ENCODE measurements at regions not wholly inside any gene's neighbourhood (a gene's known extent, or its start where the extent isn't known, plus 50 kb on each side); places are given as distances from the start of the nearest gene placed in this dataset.
A peak's percentile ranks its signal among the peaks of the same experiment; 100 is the strongest.

DNA sequence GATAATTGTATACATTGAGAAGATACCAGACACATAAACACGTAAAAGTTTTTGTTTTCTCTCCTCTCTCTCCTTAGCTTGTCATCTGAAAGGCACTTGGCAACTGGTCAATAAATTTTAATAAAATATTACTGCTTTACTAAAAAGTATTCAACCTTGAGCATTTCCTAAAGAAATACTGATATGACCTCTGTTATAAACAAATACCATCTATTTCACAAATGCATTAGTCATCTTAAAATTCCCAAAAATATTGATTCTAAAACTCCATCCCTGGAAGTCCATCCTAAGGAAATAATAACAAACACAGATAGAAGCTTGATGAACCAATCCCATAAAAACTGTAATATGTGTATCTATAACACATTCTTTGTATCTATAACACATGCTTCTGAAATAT, 483.2 kb downstream of the TLR4 start:
- no peak for DNase-seq (ENCODE audit: low spot score)

DNA sequence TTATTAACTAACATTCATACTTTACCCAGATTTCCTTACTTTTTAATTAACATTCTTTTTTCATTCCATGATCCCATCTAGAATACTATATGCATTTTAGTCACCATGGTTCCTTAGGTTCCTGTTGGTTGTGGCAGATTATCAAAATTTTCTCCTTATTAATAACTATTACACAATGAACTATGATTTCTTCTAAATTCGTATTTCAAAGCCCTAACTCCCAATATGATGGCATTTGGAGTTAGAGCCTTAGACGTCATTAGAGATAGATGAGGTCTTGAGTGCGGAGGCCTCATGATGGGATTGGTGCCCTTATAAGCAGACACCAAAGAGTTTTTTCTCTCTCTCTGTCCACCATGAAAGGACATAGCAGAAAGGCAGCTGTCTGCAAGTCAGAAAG, 485.4 kb downstream of the TLR4 start:
- no peak for DNase-seq (ENCODE audit: low spot score)

DNA sequence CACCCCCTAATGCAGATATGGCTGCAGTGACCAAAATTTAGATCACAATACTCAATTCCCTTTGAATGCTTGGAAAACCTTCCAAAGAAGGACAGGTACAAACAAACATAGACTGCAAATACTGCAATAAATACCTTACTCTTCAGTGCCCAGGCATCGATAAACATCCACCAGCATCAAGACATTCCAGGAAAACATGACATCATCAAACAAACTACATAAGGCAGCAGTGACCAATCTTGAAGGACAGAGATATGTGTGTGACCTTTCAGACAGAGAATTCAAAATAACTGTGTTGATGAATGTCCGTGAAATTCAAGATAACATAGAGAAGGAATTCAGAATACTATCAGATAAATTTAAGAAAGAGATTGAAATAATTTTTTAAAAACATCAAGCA, 488.6 kb downstream of the TLR4 start:
- DNase-seq (ENCODE audit: low spot score), result no peak

DNA sequence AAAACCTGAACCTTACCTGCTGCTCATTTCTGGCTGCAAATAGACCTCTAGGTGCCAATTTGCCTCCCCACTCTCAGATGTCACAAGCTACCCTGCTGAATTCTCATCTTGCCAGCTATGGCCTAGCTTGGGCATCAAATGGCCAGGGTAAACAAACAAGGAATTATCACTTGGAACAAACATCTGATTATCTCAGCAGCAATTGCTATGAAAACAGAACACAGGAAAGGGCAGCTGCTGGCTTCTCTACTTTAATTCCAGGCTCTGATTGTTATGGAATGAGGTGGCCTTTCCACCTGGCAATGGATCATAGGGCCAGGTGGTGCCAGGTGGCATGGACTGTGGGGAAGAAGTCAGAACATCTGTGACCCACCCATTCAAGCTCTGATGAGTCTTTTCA, 505.1 kb downstream of the TLR4 start:
- DNase-seq (ENCODE audit: low spot score), result no peak

DNA sequence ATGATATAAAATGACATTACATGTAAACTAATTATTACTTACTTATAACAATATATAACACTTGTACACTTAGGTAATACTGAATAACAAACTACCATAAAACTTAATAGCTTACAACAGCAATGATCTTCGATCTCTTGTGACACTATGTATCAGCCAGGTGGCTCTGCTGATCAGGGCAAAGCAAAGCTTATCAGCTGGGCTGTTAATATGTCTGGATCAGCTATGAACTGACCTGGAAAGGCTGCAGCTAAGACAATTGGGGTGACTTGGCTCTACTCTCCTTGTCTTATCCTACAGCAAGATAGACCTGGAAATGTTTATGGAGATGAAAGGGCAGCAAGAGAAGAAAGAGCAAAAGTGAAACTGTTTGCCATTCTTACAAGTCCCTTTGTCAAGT, 511.3 kb downstream of the TLR4 start:
- DNase-seq (ENCODE audit: low spot score), result no peak

DNA sequence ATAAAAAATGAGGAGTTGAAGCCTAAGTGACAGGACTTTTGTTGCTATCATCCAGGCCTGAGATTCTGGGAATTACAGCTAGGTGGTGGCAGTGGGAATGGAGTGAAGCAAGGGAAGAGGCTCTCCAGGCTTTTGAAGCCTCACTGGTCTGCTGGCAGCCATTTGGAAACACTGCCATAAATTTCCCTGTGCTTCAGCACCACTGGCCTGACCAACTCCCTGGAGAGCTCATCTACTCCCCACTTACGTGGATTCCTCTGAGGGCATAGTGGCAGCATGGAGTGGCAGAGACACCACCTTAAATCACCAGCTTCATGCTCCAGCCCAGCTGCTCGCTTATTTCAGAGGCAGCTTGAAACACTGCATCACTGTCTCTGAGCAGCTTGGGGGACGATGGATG, 518.2 kb downstream of the TLR4 start:
- DNase-seq (ENCODE audit: low spot score), result peak; percentile 4

DNA sequence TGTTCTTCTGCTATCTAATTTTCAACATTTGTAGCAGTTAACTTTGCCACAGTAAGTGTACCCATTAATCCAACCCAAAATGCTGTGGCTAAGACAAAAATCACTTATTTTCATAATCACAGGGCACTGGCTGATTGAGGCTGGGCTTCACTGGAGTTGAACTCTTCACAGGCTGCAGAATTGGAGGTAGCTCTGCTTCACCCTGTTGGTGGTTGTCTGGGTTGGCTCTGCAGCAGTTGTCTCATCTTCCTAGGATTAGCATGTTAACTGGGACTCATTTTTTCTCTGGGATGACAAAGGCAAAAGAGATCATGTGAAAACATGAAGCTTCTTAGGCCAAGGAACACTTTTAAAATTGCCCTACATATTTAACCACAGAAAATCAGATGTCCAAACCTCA, 518.9 kb downstream of the TLR4 start:
- DNase-seq (ENCODE audit: low spot score), result no peak

DNA sequence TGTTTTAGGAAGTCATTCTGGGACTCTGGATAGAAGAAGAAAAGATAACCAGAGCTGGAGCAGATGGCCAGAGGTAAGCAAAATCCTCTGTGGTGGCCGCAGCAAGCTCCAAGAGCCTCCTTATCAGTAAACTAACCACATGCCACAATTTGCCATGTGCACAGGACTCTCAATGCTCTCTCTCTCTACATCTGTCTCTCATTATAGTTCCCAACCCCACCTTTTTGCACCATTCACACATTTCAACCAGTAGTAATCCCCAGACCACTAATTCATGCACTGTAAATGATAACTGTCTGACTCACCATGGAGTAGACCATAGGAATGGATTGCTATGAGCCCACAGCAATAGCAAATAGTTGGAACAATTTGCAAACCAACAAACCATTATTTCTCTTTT, 526.1 kb downstream of the TLR4 start:
- peak; percentile 37 for DNase-seq (ENCODE audit: low spot score)

DNA sequence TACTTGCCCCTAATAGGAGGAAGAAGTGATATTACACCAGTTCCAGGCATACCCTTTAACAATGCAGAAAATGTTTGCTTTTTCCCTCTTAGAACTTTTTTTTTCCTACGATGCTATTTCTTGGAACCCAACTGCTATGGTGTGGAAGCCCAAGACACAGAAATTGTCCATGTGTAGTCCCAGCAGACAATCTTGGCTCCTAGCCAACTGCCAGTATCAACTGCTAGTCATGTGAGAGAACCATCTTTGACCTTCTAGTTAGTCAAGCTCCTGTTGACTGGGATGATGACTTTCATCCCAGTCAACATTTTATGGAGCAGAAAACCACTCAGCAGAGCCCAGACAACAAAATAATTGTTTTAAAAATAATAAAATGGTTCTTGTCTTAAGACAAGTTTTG, 532.4 kb downstream of the TLR4 start:
- no peak for DNase-seq (ENCODE audit: low spot score)

DNA sequence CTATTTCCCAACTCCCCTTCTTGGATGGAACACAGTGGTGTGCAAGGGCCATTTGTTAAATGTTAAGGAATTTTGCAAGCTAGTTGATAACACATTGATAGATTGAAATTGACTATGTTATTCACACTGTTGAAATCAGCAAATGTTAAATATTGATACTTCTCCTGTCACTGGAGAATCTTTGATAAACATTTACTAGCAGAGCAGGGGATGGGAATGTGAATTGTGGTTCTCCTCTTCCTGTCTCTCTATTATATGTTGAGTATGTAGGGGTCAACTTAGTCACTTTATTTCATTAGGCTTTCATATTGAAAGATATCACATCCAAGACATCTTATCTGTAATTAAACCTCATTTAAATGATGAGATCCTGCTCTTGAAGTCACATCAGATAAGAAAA, 533.9 kb downstream of the TLR4 start:
- DNase-seq (ENCODE audit: low spot score), result no peak

DNA sequence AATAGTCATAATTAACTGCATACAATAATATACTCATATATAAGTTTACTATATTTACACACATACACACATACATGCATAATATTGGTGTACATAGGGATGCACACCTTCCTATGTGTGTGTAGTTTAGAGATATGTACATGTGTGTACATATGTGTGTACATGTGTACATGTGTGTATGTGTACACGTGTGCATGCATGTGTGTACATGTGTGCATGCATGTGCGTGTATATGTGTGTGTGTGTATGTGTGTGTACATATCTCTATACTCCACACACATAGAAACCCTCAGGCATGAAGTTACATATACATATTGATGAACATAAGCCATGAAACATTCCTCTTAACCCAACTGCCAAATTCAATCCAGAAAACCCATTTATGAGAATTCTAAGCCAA, 547.8 kb downstream of the TLR4 start:
- no peak for DNase-seq (ENCODE audit: low spot score)

DNA sequence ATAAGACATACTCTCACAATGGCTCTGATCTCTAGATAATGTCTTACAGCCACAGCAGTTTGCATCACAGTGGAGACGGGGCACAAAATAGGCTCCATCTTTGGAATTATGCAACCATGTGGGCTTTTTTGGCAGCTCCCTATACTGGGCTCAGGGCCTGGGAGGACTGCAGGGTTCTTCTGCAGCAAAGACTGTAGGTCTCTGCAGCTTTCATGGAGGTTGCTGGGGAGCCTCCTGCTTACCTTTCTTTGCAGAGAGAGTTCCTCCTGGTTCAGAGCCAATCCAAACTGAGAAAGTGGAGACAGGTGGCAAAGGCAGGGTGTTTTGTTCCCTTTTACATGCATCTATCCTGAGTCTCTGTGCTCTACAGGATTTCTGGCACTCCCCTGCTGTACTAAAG, 558.0 kb downstream of the TLR4 start:
- DNase-seq (ENCODE audit: low spot score), result no peak

DNA sequence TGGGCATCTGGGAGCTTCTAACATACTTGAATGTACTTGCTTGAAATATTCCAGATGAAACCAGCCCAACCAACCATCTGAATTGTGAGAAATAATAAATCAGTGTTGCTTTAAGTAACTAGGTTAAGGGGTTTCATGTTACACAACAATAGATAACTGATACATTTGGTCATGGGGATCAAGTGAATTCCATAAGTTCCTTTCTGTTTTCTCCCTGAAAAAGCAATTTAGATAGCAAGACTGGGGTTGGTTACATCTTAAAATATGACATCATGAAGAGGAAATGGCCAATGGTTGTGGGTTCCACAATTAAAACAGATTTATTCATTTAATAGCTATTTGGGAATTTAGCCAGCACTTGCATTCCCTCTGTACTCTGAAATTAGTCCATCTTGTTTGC, 559.7 kb downstream of the TLR4 start:
- DNase-seq (ENCODE audit: low spot score), result no peak

DNA sequence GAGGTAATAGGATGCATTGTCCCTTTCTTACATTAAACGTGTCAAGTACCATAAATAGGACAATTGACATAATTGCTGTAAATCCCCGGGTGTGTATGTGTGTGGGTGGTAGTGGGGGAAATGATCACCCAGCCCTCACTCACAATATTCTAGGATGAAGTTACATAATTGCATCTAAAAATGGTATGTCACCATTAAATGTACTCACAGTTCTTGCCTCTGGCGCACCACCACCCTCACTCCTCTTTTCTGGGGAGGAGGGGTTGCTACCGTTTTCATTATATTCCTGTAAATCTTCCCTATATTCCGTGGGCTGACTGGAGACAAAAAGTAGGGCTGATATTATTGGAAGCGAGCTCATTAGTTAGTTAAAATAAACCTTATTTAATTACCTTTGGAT, 563.8 kb downstream of the TLR4 start:
- no peak for DNase-seq (ENCODE audit: low spot score)

DNA sequence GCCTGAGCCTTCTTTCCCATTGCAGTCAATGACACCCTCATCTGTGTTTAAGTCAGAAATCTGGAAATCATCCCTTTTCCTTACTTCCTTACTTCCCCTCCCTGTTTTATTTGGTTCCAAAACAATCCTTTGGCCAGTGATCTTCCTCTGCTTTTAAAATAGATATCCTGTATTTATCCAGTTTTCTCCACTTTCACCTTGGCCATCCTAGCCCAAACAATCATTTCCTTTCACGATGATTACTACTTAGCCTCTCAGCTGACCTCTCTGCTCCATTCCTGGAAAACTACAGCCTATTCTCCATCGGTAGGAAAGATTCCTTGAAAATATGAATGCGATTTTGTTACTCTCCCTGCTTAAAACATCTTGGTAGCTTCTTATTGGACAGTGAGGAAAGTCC, 565.4 kb downstream of the TLR4 start:
- no peak for DNase-seq (ENCODE audit: low spot score)

DNA sequence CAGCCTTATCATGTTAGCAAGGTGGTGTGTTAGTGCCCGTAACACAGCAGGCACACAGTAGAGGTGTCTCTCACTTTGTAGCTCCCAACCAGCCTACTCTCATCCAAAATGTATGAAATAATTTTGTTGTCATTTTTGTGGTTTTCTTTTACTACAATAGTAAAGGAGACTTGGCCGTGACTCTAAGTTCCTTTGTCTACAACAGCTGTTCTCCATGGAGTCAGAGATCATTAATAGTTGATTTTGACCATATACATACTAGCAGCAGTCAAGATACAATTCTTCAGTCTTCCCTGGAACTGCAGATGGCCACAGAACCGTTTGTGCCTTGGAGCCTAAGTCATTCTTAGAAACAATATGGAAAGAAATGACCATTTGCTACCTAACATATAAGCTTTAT, 567.1 kb downstream of the TLR4 start:
- no peak for DNase-seq (ENCODE audit: low spot score)

DNA sequence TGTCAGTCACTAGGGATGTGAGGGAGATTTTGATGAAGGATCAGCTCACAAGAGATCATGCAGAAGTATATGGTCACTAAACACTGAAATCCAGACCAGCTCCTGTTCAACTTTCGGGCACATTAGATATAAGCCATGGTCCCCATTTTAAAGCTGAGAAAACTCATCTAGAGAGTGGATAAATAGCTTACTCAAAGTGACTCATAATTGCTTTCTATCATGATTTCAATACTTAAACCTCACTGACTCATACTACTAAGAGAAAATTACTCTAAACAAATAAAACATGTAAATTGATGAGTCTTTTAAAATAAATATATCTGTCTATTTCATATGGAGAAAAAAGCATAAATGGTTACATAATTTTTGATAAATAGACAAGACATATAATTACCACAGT, 567.7 kb downstream of the TLR4 start:
- peak; percentile 10 for DNase-seq (ENCODE audit: low spot score)

DNA sequence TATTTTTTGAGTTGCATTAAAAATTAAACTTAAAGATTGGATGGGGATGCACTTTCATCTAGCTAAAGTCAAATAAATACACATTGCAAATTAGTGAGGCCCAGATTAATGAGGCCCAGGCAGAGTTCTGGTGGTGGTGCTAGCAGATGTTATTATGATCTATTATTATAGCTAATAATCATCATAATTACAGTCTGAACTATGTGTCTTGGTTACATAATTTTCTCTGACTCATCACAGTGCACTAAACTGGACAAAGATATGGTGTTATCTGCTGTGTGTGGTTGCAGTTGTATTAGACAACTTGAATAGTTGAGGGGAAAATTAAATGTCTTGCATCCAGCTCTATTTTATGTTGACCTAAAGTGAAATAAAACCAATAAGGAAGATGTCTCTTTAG, 568.8 kb downstream of the TLR4 start:
- DNase-seq (ENCODE audit: low spot score), result no peak

DNA sequence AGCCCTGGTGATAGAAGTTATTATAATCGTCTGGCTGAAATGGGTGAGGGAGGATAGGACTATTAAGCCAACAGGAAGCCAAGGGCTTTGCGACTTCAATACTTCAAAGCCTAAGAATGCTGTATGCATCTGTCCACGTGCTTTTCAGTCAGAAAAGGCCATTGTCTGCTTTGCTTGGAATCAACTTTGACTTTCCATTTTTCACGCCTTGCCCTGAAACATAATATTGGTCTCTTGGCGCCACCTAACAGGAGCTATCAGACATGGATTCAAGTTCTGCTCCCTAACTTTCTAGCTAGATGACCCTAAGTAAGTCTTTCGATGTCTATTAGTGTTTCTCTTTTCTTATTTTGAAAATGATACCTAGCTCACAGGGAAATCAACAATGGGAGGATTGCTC, 572.6 kb downstream of the TLR4 start:
- DNase-seq (ENCODE audit: low spot score), result no peak

DNA sequence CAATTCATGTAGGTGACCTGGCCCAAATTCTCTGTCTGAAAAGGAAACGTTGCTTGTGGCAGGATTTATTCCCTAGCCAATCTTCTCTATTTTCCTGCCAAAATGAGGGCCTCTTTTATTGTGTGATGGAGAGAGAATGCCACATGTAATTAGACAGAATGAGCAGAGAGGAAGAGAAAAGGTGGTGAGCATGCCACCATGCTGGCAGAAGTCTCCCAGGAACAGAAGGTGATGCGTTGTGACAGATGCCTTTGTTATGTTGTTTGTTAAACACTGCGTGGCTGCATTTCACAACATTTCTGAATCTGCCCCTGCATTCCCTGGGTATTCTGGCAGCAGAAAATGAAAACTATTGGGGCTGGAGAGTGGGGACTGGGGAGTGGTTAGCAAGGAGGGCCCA, 577.6 kb downstream of the TLR4 start:
- DNase-seq (ENCODE audit: low spot score), result no peak

DNA sequence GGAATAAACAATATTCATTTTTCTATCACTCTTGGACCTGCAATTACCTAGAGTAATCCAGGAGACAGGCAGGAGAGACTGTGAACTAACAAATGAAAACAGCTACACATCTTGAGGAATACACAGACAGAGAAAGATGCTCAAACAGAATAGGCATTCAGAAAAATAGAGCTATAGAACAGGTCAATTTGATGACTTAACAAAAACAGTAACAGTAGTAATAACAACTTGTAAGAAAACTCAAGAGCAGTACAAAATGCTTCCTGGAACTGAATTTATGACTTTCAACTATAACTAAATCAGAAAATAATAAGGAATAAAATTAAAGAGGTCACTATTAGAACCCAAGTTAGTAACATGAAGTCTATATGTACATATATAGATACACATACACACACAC, 579.3 kb downstream of the TLR4 start:
- no peak for DNase-seq (ENCODE audit: low spot score)

DNA sequence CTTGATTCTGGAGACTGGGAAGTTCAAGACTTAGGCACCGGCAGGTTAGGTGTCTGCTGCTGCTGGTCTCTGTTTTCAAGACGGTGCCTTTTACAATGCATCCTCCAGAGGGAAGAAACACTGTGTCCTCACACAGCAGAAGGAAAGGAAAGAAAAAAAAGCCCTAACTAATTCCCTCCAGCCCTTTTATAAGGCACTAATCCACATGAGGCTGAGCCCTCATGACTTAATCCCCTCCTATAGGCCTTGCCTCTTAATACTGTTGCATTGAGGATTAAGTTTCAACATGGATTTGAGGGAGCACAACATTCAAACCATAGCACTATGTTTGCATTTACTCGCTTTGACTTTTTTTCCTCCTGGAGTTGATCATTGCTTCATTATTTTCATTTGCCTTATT, 585.9 kb downstream of the TLR4 start:
- DNase-seq (ENCODE audit: low spot score), result no peak

DNA sequence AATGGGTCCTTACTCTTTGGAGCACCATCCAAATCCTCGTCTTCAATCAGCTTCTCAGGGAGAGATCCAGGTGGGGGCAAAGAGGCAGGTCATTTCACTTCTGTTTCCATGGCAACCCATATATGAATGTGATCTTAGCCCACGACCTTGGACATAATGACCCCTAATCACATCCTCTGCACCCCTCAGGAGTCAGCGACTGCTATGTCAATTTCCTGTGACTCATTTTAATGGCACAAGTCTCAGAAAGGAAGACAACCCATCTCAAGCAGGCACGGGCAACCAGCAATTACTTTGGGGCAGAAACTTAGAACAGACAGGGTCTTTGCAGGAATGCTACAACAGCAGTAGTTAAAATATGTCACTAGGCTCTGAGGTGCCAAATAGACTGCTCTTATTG, 591.2 kb downstream of the TLR4 start:
- no peak for DNase-seq (ENCODE audit: low spot score)

DNA sequence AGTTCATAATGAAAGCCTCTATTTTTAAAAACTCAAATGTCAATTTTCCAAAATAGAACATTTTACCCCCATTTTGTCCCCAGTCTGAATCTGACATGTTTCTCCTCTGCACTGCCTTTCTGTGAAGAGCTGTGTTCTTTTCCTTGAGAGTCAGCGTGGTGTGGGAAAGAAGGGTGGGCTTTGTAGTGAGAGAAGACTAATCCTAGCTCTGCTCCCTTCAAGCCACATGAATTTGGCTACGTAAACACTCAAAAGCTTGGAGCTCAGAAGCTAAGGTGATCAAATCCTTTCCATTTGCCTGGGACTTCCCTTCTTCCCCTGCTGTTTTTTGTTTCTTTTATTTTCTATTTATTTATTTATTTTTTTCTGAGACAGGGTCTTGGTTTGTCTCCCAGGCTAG, 598.5 kb downstream of the TLR4 start:
- DNase-seq (ENCODE audit: low spot score), result no peak

DNA sequence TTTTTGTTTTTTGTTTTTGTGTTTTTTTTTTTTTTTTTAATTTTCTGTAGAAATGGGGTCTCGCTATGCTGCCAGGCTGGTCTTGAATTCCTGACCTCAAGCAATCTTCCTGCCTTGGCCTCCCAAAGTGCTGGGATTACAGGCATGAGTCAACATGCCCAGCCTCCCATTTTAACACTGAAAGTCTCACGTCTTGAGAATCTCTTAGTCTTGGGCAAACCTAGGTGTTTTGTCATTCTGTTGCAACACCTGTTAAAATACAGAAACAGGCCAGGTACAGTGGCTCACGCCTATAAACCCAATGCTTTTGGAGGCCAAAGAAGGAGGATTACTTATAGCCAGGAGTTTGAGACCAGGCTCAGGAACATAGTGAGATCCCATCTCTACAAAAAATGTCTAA, 599.0 kb downstream of the TLR4 start:
- DNase-seq (ENCODE audit: low spot score), result no peak

Data from A172 (cell line).